ENCODE measurements at regions not wholly inside any gene's neighbourhood (a gene's known extent, or its start where the extent isn't known, plus 50 kb on each side); places are given as distances from the start of the nearest gene placed in this dataset.
"Not testable (repeated sequence)": the region's sequence is repeated elsewhere in the genome, so short reads cannot be mapped to it uniquely, and the experiment has no call there.

DNA sequence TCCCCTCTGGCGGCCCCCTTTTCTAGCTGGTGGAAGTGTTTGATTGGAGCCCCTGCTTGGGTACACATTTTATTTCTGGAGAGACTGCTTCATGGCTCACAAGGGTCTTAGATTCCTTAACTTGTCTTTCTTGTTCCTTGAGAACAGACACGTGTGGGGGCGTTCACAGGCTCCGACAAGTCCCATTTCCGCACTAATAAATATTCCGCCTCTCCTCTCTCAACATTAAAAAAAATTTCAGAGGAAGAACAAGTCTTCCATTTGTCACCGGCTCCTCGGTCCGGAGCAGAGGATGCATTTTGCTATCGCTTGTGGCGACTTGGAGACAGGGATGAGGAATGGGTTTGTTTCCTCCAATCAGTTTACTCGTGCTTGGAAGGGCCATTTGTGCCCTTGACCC is 134.0 kb upstream of the PODXL start:
- in situ Hi-C loops (cut with MboI; ENCODE audit: low sequenced_read_pairs): loop anchor here (25.0 kb wide), 1 partner anchor 897 kb away; the partner anchor contains the start of gene PLXNA4
- no peak for DNase-seq (ENCODE audit: low spot score in 2 of 2)
- peaks cover 45% of the 10 kb centered on the region for H3K27me3 ChIP-seq (ENCODE audit: low read depth)
- no peaks in the 10 kb centered on the region for H3K9me3 ChIP-seq
- H3K4me1 ChIP-seq: 0 out of 2 replicates have a peak, but pooled peaks cover 2% of the 10 kb centered on the region
- no peak overlapping the region for H3K4me3 ChIP-seq
- H3K36me3 ChIP-seq (replicated peaks): no peaks in the 10 kb centered on the region

GRCh38 chr7:131689662-131690234 is 133.3 kb upstream of the PODXL start:
- Histone ChIP-seq H3K4me1 (0 out of 2 replicates have a peak, but pooled peaks cover 2% of the 10 kb centered on the region), H3K4me3 (no peak overlapping the region), H3K27me3 (ENCODE audit: low read depth) (peaks cover 41% of the 10 kb centered on the region), H3K36me3 (replicated peaks) (no peaks in the 10 kb centered on the region), H3K9me3 (no peaks in the 10 kb centered on the region)
- no peak for DNase-seq (ENCODE audit: low spot score in 2 of 2)
- in situ Hi-C loops (cut with MboI; ENCODE audit: low sequenced_read_pairs): loop anchor here (10.0 to 25.0 kb wide), 2 partner anchors 365 to 898 kb away; partner anchors contain the start of gene PLXNA4

GRCh38 chr7:131688738-131689661 is 132.6 kb upstream of the PODXL start:
- Histone ChIP-seq H3K4me3 (no peak overlapping the region), H3K9me3 (no peaks in the 10 kb centered on the region), H3K36me3 (replicated peaks) (no peaks in the 10 kb centered on the region), H3K4me1 (0 out of 2 replicates have a peak, but pooled peaks cover 2% of the 10 kb centered on the region), H3K27me3 (ENCODE audit: low read depth) (peaks cover 42% of the 10 kb centered on the region)
- in situ Hi-C loops (cut with MboI; ENCODE audit: low sequenced_read_pairs): loop anchor here (10.0 to 25.0 kb wide), 2 partner anchors 366 to 898 kb away; partner anchors contain the start of gene PLXNA4
- DNase-seq (ENCODE audit: low spot score in 2 of 2): peak; percentile 50 to 84

- 0 out of 2 replicates have a peak, but pooled peaks cover 2% of the 10 kb centered on the region for H3K4me1 ChIP-seq
- no peak overlapping the region for H3K4me3 ChIP-seq
- no peak for DNase-seq (ENCODE audit: low spot score in 2 of 2)
- in situ Hi-C loops (cut with MboI; ENCODE audit: low sequenced_read_pairs): loop anchor here (10.0 to 25.0 kb wide), 2 partner anchors 368 to 900 kb away; partner anchors contain the start of gene PLXNA4
- H3K27me3 ChIP-seq (ENCODE audit: low read depth): peaks cover 46% of the 10 kb centered on the region
- H3K9me3 ChIP-seq: no peaks in the 10 kb centered on the region
- H3K36me3 ChIP-seq (replicated peaks): no peaks in the 10 kb centered on the region
Observed at GRCh38 chr7:131687296-131687695, 130.9 kb upstream of the PODXL start.

GRCh38 chr7:131686833-131687232 is 130.4 kb upstream of the PODXL start:
- Histone ChIP-seq H3K9me3 (no peaks in the 10 kb centered on the region), H3K27me3 (ENCODE audit: low read depth) (peaks cover 46% of the 10 kb centered on the region), H3K4me1 (no peaks in the 10 kb centered on the region), H3K4me3 (no peak overlapping the region), H3K36me3 (replicated peaks) (no peaks in the 10 kb centered on the region)
- DNase-seq (ENCODE audit: low spot score in 2 of 2): no peak
- in situ Hi-C loops (cut with MboI; ENCODE audit: low sequenced_read_pairs): loop anchor here (10.0 to 25.0 kb wide), 2 partner anchors 368 to 900 kb away; partner anchors contain the start of gene PLXNA4

- no peaks in the 10 kb centered on the region for H3K9me3 ChIP-seq
- no peaks in the 10 kb centered on the region for H3K36me3 ChIP-seq (replicated peaks)
- H3K4me3 ChIP-seq: no peak overlapping the region
- DNase-seq (ENCODE audit: low spot score in 2 of 2): no peak
- H3K4me1 ChIP-seq: no peaks in the 10 kb centered on the region
- in situ Hi-C loops (cut with MboI; ENCODE audit: low sequenced_read_pairs): loop anchor here (10.0 to 25.0 kb wide), 2 partner anchors 371 to 904 kb away; partner anchors contain the start of gene PLXNA4
- peaks cover 37% of the 10 kb centered on the region for H3K27me3 ChIP-seq (ENCODE audit: low read depth)
Observed at GRCh38 chr7:131683536-131684125, 127.2 kb upstream of the PODXL start.

GRCh38 chr7:131681961-131682360 is 125.5 kb upstream of the PODXL start:
- in situ Hi-C loops (cut with MboI; ENCODE audit: low sequenced_read_pairs): loop anchor here (10.0 to 25.0 kb wide), 2 partner anchors 373 to 905 kb away; partner anchors contain the start of gene PLXNA4
- H3K36me3 ChIP-seq (replicated peaks): no peaks in the 10 kb centered on the region
- peaks cover 24% of the 10 kb centered on the region for H3K27me3 ChIP-seq (ENCODE audit: low read depth)
- no peaks in the 10 kb centered on the region for H3K4me1 ChIP-seq
- no peaks in the 10 kb centered on the region for H3K9me3 ChIP-seq
- no peak for DNase-seq (ENCODE audit: low spot score in 2 of 2)
- no peak overlapping the region for H3K4me3 ChIP-seq

- DNase-seq (ENCODE audit: low spot score in 2 of 2): not testable (repeated sequence)
- in situ Hi-C loops (cut with MboI; ENCODE audit: low sequenced_read_pairs): loop anchor here (25.0 kb wide), 1 partner anchor 908 kb away; the partner anchor contains the start of gene PLXNA4
Observed at GRCh38 chr7:131679071-131679470, 122.6 kb upstream of the PODXL start.

DNA sequence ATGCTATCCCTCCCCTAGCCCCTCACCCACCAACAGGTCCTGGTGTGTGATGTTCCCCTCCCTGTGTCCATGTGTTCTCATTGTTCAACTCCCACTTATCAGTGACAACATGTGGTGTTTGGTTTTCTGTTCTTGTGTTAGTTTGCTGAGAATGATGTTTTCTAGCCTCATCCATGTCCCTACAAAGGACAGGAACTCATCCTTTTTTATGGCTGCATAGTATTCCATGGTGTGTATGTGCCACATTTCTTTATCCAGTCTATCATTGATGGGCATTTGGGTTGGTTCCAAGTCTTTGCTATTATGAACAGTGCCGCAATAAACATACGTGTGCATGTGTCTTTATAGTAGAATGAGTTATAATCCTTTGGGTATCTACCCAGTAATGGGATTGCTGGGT is 120.4 kb upstream of the PODXL start:
- H3K36me3 ChIP-seq (replicated peaks); H3K4me3 ChIP-seq; DNase-seq (ENCODE audit: low spot score in 2 of 2); H3K4me1 ChIP-seq; H3K27me3 ChIP-seq (ENCODE audit: low read depth); H3K9me3 ChIP-seq: not testable (repeated sequence)
- in situ Hi-C loops (cut with MboI; ENCODE audit: low sequenced_read_pairs): loop anchor here (25.0 kb wide), 1 partner anchor 910 kb away; the partner anchor contains the start of gene PLXNA4

More at GRCh38 chr7:131679071-131679470, 122.6 kb upstream of the PODXL start:
- H3K27me3 ChIP-seq (ENCODE audit: low read depth); H3K4me3 ChIP-seq; H3K4me1 ChIP-seq; H3K36me3 ChIP-seq (replicated peaks); H3K9me3 ChIP-seq: not testable (repeated sequence)

DNA sequence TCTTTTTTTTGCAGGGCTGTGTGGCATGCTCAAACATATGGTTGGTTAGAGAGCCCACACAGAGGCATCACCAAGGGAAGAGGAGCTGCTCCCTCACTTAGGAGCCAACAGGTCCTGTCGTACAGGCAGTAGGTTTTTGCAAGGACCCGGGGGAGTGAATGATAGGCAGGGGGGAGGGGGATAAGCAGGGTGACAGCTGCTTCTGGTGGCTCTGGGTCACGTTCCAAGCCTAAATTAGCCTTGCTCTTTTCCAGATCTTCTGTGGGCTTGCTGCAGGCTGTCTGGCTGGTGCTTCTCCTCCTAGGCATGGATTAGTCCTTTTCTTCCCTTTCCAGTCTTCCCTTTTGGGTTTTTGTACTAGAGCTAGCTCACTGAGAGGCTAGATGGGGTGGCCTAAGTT is 117.7 kb upstream of the PODXL start:
- Histone ChIP-seq H3K4me3 (no peak overlapping the region), H3K9me3 (no peaks in the 10 kb centered on the region), H3K36me3 (replicated peaks) (no peaks in the 10 kb centered on the region), H3K27me3 (ENCODE audit: low read depth) (peaks cover 25% of the 10 kb centered on the region), H3K4me1 (no peaks in the 10 kb centered on the region)
- in situ Hi-C loops (cut with MboI; ENCODE audit: low sequenced_read_pairs): no loop called here
- DNase-seq (ENCODE audit: low spot score in 2 of 2): no peak

- Histone ChIP-seq H3K36me3 (replicated peaks) (no peaks in the 10 kb centered on the region), H3K4me1 (no peaks in the 10 kb centered on the region), H3K4me3 (no peak overlapping the region), H3K27me3 (ENCODE audit: low read depth) (peaks cover 29% of the 10 kb centered on the region), H3K9me3 (no peaks in the 10 kb centered on the region)
- no peak for DNase-seq (ENCODE audit: low spot score in 2 of 2)
- in situ Hi-C loops (cut with MboI; ENCODE audit: low sequenced_read_pairs): no loop called here
Observed at GRCh38 chr7:131673576-131673975, 117.1 kb upstream of the PODXL start.

DNA sequence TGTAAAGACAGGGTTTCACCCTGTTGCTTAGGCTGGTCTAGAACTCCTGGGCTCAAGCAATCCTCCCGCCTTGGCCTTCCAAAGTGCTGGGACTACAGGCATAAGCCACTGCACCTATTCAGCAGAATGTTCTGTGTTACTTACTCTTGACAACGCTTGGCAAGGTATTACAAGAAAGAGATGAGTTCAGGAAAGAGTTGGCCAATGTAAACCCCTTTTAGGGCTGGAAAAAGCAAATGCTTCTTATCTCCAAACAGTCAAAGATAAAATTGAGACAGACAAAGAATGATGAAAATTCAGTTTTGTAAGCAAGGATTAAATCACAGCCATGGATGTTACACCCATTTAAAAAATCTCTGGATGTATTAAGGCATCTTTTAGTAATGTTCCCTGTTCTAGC is 114.0 kb upstream of the PODXL start:
- in situ Hi-C loops (cut with MboI; ENCODE audit: low sequenced_read_pairs): no loop called here
- Histone ChIP-seq H3K4me1 (no peaks in the 10 kb centered on the region), H3K9me3 (no peaks in the 10 kb centered on the region), H3K4me3 (no peak overlapping the region), H3K27me3 (ENCODE audit: low read depth) (peaks cover 30% of the 10 kb centered on the region), H3K36me3 (replicated peaks) (no peaks in the 10 kb centered on the region)
- no peak for DNase-seq (ENCODE audit: low spot score in 2 of 2)

DNA sequence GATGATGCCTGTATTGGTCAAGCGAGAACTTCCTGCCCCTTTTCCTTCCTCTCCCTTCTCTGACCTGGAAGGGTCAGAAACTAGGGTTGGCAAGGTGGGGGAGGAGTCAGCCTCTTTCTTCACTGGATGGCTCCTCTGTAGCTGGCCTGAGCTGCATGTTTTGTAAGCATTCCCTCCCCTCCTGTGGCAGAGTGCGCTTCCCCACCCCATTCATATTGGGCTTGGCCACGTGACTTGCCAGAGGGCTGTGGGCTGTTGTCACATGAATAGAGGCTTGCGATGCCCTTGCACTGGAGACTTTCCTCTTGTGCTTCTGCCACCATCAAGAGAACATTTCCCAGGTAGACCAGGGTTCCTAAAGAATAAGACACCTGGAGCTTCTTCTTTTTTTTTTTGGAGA is 111.3 kb upstream of the PODXL start:
- in situ Hi-C loops (cut with MboI; ENCODE audit: low sequenced_read_pairs): no loop called here
- DNase-seq (ENCODE audit: low spot score in 2 of 2): no peak
- H3K9me3 ChIP-seq: no peaks in the 10 kb centered on the region
- H3K27me3 ChIP-seq (ENCODE audit: low read depth): peaks cover 28% of the 10 kb centered on the region
- no peaks in the 10 kb centered on the region for H3K4me1 ChIP-seq
- no peak overlapping the region for H3K4me3 ChIP-seq
- H3K36me3 ChIP-seq (replicated peaks): no peaks in the 10 kb centered on the region
